D341Med (cell line): ENCODE measurements at regions not wholly inside any gene's neighbourhood (a gene's known extent, or its start where the extent isn't known, plus 50 kb on each side); places are given as distances from the start of the nearest gene placed in this dataset.

Experiments used
- DNase-seq: peaks from one replicate; pipeline ENCODE4 v3.0.0; 2012; ENCODE audit warnings: low spot score

DNA sequence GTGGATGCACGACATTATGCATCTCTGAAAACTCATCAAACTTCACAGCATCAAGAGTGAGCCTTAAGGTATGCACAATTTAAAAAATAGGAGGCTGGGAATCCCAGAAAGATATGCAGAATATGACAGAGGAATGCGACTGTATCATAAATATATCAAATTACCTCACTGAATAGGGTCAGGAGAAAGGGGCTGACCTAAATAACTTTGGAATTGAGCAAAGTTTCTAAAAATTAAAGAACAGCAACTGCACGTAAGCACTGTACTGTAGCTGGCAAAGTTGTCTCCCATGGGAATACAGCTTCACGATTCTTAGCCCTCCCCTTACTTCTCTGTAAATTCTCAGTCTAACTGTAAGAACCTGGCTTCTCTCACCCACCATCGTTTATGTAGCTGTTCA, 397.4 kb upstream of the ZFP42 start:
- no peak for DNase-seq

GRCh38 chr4:187602339-187603092, 393.1 kb upstream of the ZFP42 start:
- no peak for DNase-seq

GRCh38 chr4:187603093-187604025, 392.2 kb upstream of the ZFP42 start:
- DNase-seq: no peak

GRCh38 chr4:187604984-187605383, 390.6 kb upstream of the ZFP42 start:
- DNase-seq: no peak

- DNase-seq: peak; percentile 77
These were observed 389.0 kb upstream of the ZFP42 start for GRCh38 chr4:187606581-187606980.

GRCh38 chr4:187608001-187608421, 387.6 kb upstream of the ZFP42 start:
- no peak for DNase-seq

DNA sequence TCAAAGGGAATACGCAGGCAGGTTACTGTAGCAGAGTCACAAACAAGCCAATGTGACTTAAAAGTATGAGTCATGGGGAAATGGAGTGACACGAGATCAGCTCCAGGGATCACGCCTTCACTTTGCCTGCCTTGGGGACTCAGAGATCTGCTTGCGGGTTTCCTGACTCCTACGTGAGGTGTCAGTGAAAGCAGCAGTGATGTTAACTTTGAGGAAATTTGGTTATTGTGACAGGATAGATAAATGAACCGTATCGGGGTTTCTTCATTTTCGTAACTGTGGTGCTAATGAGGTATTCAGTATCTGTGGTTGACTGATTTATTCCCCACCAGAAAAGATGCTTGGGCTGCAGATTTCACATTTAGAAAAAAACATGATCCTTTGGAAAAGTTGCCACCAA, 383.3 kb upstream of the ZFP42 start:
- no peak for DNase-seq

- DNase-seq: no peak
These were observed 382.3 kb upstream of the ZFP42 start for GRCh38 chr4:187613089-187613839.

GRCh38 chr4:187615972-187616371, 379.6 kb upstream of the ZFP42 start:
- no peak for DNase-seq

- no peak for DNase-seq
These were observed 378.5 kb upstream of the ZFP42 start for GRCh38 chr4:187617113-187617512.

GRCh38 chr4:187618701-187619281, 376.8 kb upstream of the ZFP42 start:
- DNase-seq: peak; percentile 48

DNA sequence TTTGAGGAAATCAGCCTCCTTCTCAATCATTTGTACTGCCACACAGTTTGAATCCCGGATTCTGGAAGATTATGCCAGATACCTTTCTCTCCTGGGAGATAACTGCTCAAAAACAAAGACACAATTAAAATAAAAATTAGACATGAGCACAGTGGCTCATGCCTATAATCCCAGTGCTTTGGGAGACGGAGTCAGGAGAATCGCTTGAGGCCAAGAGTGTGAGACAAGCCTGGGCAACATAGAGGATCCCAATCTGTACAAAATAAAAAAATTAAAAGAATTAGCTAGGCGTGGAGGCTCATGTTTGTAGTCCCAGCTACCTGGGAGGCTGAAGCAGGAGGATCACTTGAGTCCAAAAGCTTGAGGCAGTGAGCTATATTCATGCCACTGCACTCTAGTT, 376.3 kb upstream of the ZFP42 start:
- no peak for DNase-seq

GRCh38 chr4:187632260-187632995, 363.1 kb upstream of the ZFP42 start:
- DNase-seq: no peak

GRCh38 chr4:187633245-187633644, 362.3 kb upstream of the ZFP42 start:
- no peak for DNase-seq

DNA sequence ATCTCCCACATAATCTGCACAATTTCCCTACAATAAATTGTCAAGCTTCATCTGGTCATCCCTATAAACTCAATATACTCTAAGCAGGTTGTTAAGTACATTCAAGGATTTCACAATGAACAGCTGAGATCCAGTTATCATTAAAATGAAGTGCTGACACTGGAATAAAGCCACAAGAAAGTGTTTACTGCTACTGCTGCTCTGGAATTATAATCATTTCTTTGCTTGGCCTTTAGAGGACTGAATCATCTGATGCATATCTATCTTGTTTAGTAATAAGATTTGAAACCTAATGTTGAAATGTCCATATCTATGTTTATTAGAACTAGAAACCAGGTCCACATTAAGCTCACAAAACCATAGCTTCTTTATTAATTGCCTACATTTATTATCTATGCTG, 338.6 kb upstream of the ZFP42 start:
- DNase-seq: no peak

GRCh38 chr4:187663076-187663475, 332.5 kb upstream of the ZFP42 start:
- no peak for DNase-seq

DNA sequence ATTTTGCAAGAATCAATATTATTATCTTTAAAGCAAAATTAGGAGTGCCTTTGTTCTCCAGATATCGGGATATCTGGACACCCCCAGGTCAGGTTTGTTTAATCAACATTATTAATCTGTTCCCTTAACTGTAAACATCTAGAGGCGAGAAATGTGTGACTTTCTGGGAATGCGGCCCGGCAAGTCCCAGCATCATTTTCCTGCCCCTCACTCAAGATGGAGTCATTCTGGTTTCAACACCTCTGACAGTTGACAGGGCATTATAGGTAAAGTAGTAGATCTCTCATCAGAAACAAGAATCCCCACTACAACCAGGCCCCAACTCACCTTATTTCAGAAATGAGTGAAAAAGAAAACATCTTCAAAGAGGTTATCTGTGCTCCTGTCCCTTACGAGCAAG, 331.6 kb upstream of the ZFP42 start:
- no peak for DNase-seq

- DNase-seq: peak; percentile 52
These were observed 330.5 kb upstream of the ZFP42 start for GRCh38 chr4:187665086-187665485.

DNA sequence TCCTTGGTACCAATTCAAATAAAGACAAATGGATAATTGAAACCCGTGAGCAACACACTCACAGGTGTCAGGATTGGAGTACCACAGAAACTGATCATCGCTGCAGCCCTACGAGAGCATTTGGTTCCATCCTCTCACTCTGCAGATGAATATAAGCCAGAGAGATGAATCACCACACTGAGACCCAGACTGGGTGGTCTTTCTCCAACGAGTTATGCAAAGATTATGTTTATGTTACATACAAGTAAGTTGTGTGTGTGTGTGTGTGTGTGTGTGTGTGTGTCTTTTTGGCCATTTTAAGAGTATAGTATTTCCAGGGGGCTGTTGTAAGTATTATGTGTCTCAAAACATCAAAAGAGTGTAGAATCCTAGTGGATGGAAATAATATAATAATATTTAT, 329.5 kb upstream of the ZFP42 start:
- DNase-seq: no peak

DNA sequence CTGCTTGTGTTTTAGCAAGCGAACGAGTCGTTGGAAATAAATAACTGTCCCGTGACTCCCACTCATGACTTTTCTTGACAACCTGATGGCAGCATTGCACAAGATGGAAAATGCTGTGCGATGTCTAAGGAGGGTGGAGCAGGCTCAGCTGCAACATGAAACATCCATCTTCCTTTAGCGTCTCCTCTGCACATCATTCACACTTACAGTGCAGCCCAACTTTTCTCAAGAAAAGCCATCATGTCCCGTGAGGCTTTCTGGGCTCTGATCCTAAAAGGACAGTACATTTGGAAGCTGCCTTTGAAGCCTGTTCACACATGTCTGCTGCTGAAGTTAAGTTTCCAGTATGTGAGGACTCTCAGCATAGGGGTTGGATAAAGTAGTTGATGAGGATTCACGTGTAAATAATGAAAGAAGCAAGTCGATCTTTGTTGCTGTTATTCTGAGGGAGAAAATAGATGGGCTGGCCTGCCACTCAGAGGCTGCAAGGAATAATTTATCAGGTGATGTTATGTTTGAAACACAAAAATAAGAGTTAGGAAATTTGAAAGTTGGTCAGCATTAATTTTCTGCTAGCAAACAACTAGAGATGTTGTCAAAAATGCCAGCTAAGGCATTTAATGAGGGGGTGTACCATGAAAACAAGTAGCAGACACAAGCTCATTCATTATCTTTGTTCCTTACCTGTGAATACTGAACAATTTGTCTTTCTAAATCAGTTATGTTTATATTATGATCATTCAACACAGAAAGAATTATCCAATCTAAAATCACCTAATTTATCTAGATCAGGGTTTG, 328.7 kb upstream of the ZFP42 start:
- peak; percentile 38 for DNase-seq
